SU-DHL-6 (cell line): ENCODE measurements at regions not wholly inside any gene's neighbourhood (a gene's known extent, or its start where the extent isn't known, plus 50 kb on each side); places are given as distances from the start of the nearest gene placed in this dataset.

ENCODE experiments used
- H2AFZ ChIP-seq: fragments of 200-600 bp; sonication (generic); 2 replicates; pipeline ENCODE4 v1.6.1; 2014; ENCODE audit warnings: low read depth, mild to moderate bottlenecking, moderate library complexity, mixed read lengths, antibody characterized with exemption, low read length; ENCODE audit not compliant: severe bottlenecking
- H3F3A ChIP-seq: fragments of 200-600 bp; shearing (Covaris generic); 2 replicates; pipeline ENCODE4 v1.6.0; 2016; ENCODE audit warnings: antibody characterized with exemption, mild to moderate bottlenecking; ENCODE audit not compliant: insufficient read depth
- H3K27ac ChIP-seq: fragments of 200-600 bp; sonication (generic); 2 replicates; pipeline ENCODE4 v1.5.1; 2016; ENCODE audit warnings: low read depth, mild to moderate bottlenecking, low read length, moderate library complexity, mixed read lengths
- H3K27me3 ChIP-seq: fragments of 200-600 bp; sonication (generic), shearing (Covaris generic); 2 replicates; pipeline ENCODE4 v1.6.0; 2014; ENCODE audit warnings: mild to moderate bottlenecking, low read length
- H3K36me3 ChIP-seq: fragments of 200-600 bp; sonication (generic); 2 replicates; pipeline ENCODE4 v1.6.1; 2014; ENCODE audit warnings: mild to moderate bottlenecking, low read length, mixed read lengths
- H3K4me2 ChIP-seq: fragments of 300-600, 200-600 bp; shearing (Covaris generic), sonication (generic); 2 replicates; pipeline ENCODE4 v1.6.0; 2014; ENCODE audit warnings: low read length, low read depth, mild to moderate bottlenecking; ENCODE audit not compliant: poor library complexity, severe bottlenecking
- H3K4me3 ChIP-seq: fragments of 200-600 bp; sonication (generic); 2 replicates; pipeline ENCODE4 v1.5.1; 2014; ENCODE audit warnings: antibody characterized with exemption, low read length, mild to moderate bottlenecking, mixed read lengths; ENCODE audit not compliant: insufficient read depth, poor library complexity, severe bottlenecking
- H3K79me2 ChIP-seq: fragments of 200-600 bp; sonication (generic); 2 replicates; pipeline ENCODE4 v1.6.1; 2014; ENCODE audit warnings: mild to moderate bottlenecking, low read length, moderate library complexity; ENCODE audit not compliant: insufficient read depth
- H3K9ac ChIP-seq: fragments of 200-600 bp; sonication (generic); 2 replicates; pipeline ENCODE4 v1.7.0; 2014; ENCODE audit warnings: mild to moderate bottlenecking, low read length
- H3K9me2 ChIP-seq: fragments of 200-600 bp; sonication (generic); replicated peaks from 2 replicates; pipeline ENCODE4 v1.6.1; 2014; ENCODE audit warnings: low read length; ENCODE audit not compliant: insufficient read depth
- H3K9me3 ChIP-seq: fragments of 200-600 bp; sonication (generic); 2 replicates; pipeline ENCODE4 v1.6.1; 2014; ENCODE audit warnings: low read length, mixed read lengths; ENCODE audit not compliant: insufficient read depth
- H4K20me1 ChIP-seq: fragments of 200-600 bp; sonication (generic); 2 replicates; pipeline ENCODE4 v1.6.1; 2014; ENCODE audit warnings: low read depth, mild to moderate bottlenecking, antibody characterized with exemption, low read length, moderate library complexity, mixed read lengths
- EZH2phosphoT487 ChIP-seq: fragments of 200-600 bp; sonication (generic), shearing (Covaris generic); conservative IDR thresholded peaks from 2 replicates; pipeline ENCODE4 v1.6.1; 2018; ENCODE audit warnings: mild to moderate bottlenecking, antibody characterized with exemption, low read length, moderate library complexity, mixed read lengths
- TF ChIP-seq, protein P1 (sequence below): fragments of 200-600 bp; sonication (generic); IDR thresholded peaks from one replicate; pipeline ENCODE4 v1.5.1; 2017; ENCODE audit warnings: antibody characterized with exemption, mild to moderate bottlenecking, low read length, moderate library complexity; ENCODE audit not compliant: insufficient read depth, poor library complexity, severe bottlenecking

DNA sequence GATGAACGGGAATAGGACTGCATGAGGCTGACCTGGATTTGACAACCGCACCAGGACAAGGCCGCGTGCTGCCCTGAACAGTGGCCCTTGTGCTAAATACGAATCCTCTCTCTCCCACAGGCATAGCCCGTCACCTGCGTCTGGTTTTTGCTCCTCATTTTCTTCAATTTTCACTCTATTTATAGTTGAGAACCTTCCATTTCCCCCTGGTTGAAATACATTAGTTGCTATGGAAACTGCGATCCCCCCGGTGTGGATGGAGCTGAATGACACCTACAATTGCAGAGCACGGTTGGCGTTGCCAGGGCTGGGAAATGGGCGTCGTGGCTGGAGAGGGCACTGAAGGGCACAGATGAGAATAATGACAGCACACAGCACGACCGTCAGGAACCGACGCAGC is 158.6 kb upstream of the PITRM1 start:
- H2AFZ ChIP-seq: no peak overlapping the region
- H4K20me1 ChIP-seq: no peaks in the 10 kb centered on the region
- H3K27ac ChIP-seq: no peak overlapping the region
- no peak overlapping the region for H3K9ac ChIP-seq
- no peaks in the 10 kb centered on the region for H3K9me3 ChIP-seq
- no peaks in the 10 kb centered on the region for H3K9me2 ChIP-seq
- no peaks in the 10 kb centered on the region for H3K27me3 ChIP-seq
- H3K4me3 ChIP-seq: no peak overlapping the region
- TF ChIP-seq EZH2phosphoT487: no peak
- TF ChIP-seq, protein P1, sequence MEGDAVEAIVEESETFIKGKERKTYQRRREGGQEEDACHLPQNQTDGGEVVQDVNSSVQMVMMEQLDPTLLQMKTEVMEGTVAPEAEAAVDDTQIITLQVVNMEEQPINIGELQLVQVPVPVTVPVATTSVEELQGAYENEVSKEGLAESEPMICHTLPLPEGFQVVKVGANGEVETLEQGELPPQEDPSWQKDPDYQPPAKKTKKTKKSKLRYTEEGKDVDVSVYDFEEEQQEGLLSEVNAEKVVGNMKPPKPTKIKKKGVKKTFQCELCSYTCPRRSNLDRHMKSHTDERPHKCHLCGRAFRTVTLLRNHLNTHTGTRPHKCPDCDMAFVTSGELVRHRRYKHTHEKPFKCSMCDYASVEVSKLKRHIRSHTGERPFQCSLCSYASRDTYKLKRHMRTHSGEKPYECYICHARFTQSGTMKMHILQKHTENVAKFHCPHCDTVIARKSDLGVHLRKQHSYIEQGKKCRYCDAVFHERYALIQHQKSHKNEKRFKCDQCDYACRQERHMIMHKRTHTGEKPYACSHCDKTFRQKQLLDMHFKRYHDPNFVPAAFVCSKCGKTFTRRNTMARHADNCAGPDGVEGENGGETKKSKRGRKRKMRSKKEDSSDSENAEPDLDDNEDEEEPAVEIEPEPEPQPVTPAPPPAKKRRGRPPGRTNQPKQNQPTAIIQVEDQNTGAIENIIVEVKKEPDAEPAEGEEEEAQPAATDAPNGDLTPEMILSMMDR: no peak
- no peak overlapping the region for H3K4me2 ChIP-seq
- no peaks in the 10 kb centered on the region for H3K79me2 ChIP-seq
- H3K36me3 ChIP-seq: no peaks in the 10 kb centered on the region
- H3F3A ChIP-seq: no peaks in the 10 kb centered on the region

DNA sequence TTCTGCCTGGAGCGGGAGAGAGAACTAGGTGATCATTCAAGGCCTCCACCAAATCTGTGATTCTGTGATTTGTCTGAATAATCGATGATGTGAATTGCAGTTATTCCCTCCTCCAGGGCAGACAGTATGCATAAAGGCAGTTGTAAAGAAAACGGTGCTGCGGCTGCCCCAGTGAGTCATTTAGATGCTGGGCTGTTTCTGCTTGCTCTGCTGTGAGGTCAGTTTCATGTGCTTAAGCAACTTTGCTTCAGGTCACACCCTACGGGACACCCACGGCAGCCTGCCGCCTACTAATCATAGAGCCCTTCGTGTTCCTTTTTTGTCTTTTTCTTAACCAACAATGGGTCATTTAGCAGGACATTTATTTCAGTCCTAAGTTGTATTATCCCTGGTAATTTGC is 158.1 kb upstream of the PITRM1 start:
- H4K20me1 ChIP-seq: no peaks in the 10 kb centered on the region
- H3K79me2 ChIP-seq: no peaks in the 10 kb centered on the region
- no peak overlapping the region for H2AFZ ChIP-seq
- H3K27me3 ChIP-seq: no peaks in the 10 kb centered on the region
- no peak overlapping the region for H3K27ac ChIP-seq
- no peaks in the 10 kb centered on the region for H3K36me3 ChIP-seq
- no peaks in the 10 kb centered on the region for H3K9me3 ChIP-seq
- H3K9ac ChIP-seq: no peak overlapping the region
- TF ChIP-seq EZH2phosphoT487: no peak
- TF ChIP-seq, protein P1: no peak
- no peak overlapping the region for H3K4me3 ChIP-seq
- H3K4me2 ChIP-seq: no peak overlapping the region
- H3K9me2 ChIP-seq: no peaks in the 10 kb centered on the region
- no peaks in the 10 kb centered on the region for H3F3A ChIP-seq

DNA sequence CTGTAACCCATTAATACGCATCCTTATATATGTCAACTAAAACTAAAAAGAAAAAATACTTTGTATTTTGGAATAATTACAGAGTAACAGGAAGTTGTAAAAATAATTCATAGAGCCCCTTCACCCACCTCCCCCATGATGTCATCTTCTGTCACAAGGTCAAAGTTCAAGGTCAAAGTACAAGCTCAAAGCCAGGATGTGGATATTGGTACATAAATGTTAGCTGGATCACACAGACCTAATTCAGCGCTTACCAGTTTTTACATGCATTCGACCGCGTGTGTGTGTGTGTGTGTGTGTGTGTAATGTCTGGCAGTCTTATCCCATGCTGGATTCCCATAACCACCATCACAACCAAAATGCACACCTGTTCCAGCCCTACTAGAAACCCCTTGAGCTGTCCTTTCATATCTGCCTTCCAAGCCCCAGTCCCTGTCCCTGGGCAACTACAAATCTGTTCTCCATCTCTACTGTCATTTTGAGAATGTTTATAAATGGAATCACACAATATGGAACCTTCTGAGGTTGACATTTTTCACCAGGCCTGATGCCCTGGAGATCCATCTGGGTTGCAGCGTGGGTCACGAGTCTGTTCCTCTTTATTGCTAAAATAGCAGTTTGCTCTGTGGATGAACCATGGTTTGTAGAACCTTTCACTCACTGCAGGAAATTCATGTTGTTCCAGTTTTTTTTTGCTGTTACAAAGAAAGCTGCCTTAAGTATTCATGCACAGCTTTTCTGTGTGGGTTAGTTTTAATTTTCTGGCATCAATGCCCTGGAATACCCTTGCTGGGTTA is 153.6 kb upstream of the PITRM1 start:
- no peak for TF ChIP-seq EZH2phosphoT487
- TF ChIP-seq, protein P1: no peak
- H3K79me2 ChIP-seq: no peaks in the 10 kb centered on the region
- no peak overlapping the region for H3K4me2 ChIP-seq

More for the DNA sequence above, 153.6 kb upstream of the PITRM1 start:
- Histone ChIP-seq H3K4me3 (no peak overlapping the region), H3K9ac (no peak overlapping the region), H3K27ac (no peak overlapping the region), H2AFZ (no peak overlapping the region), H3K9me2 (no peaks in the 10 kb centered on the region), H4K20me1 (no peaks in the 10 kb centered on the region), H3K27me3 (no peaks in the 10 kb centered on the region), H3K36me3 (no peaks in the 10 kb centered on the region), H3K9me3 (no peaks in the 10 kb centered on the region), H3F3A (no peaks in the 10 kb centered on the region)
